ENCODE measurements at regions not wholly inside any gene's neighbourhood (a gene's known extent, or its start where the extent isn't known, plus 50 kb on each side); places are given as distances from the start of the nearest gene placed in this dataset.

DNA sequence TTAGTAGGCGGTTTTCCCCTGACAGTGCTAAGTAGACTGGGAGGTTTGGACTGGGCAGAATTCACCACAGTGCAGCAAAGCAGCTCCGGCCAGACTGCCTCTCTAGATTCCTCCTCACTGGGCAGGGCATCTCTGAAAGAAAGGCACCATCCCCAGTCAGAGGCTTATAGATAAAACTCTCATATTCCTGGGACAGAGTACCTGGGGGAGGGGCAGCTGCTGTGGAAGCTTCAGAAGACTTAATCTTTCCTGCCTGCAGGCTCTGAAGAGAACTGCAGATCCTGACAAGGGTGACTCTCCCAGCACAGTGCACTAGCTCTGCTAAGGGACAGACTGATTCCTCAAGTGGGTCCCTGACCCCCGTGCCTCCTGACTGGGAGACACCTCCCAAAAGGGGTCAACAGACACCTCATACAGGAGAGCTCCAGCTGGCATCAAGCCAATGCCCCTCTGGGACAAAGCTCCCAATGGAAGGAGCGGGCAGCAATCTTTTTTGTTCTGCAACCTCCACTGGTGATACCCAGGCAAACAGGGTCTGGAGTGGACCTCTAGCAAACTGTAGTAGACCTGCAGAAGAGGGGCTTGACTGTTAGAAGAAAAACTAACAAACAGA lies 266.8 kb upstream of the CRIM1 start:
- TF ChIP-seq, protein P1, sequence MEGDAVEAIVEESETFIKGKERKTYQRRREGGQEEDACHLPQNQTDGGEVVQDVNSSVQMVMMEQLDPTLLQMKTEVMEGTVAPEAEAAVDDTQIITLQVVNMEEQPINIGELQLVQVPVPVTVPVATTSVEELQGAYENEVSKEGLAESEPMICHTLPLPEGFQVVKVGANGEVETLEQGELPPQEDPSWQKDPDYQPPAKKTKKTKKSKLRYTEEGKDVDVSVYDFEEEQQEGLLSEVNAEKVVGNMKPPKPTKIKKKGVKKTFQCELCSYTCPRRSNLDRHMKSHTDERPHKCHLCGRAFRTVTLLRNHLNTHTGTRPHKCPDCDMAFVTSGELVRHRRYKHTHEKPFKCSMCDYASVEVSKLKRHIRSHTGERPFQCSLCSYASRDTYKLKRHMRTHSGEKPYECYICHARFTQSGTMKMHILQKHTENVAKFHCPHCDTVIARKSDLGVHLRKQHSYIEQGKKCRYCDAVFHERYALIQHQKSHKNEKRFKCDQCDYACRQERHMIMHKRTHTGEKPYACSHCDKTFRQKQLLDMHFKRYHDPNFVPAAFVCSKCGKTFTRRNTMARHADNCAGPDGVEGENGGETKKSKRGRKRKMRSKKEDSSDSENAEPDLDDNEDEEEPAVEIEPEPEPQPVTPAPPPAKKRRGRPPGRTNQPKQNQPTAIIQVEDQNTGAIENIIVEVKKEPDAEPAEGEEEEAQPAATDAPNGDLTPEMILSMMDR (IDR thresholded peaks at IDR 0.05; ENCODE audit: insufficient read depth, low read depth, low read length, missing control alignments) = no peak
- DNase-seq (ENCODE audit: low read depth) = no peak
- no peak overlapping the region for H3K4me3 ChIP-seq (ENCODE audit: low read length)

DNA sequence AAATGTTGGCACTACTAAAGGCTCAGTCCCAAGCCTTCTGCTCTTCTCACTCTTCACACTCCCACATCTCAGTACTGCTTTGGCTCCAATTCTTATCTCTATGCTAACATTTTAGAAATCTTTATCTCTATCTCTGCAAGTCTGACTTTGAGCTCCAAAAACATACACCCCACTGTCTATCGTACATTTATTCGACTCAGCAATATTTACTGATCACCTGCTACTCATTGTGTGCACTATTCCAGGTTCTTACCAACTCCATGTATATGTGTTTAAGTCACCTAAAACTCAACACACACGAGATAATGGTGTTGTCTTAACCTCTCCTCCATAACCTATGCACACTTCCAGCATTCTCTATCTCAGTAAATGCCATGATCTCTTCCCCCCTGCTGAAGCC lies 268.2 kb upstream of the CRIM1 start:
- TF ChIP-seq, protein P1 (IDR thresholded peaks at IDR 0.05; ENCODE audit: insufficient read depth, low read depth, low read length, missing control alignments) = no peak
- no peak for DNase-seq (ENCODE audit: low read depth)
- H3K4me3 ChIP-seq (ENCODE audit: low read length) = no peak overlapping the region

DNA sequence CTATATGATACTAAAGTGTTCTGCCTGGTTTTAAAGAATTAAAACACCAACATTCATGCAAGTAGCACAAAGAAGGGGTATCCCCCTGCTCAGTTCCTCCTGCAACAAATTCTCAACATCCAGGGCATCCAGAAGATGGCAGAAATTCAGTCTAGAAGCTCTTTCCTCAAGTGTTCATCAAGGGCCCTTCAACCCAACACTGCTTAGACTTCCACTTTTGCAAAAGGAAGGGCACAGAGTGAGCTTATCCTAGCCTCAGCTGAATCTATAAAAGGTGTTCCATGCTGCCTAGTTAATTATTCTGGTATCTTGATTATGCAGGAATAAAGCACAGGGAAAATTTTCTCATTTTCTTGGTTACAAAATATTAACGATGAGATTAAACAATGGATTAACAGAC lies 275.8 kb upstream of the CRIM1 start:
- no peak for DNase-seq (ENCODE audit: low read depth)
- TF ChIP-seq, protein P1 (IDR thresholded peaks at IDR 0.05; ENCODE audit: insufficient read depth, low read depth, low read length, missing control alignments) = no peak
- H3K4me3 ChIP-seq (ENCODE audit: low read length) = no peak overlapping the region

DNA sequence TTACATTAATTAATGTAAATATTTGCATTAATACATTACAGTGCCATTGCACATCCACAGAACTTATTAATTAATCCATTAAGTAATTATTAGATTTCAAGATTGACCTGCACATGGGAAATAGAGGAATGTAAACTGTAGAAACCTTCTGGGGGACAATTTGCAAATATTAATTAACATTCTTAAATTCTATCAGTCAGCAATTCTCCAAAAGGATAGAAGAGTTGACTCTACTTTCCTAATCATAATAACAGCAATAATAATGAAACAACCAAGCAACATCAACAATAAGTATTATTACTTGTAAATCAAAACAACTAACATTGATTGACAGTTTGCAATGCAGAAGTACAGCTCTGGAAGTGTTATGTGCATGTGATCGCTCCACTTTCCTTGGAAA lies 281.6 kb upstream of the CRIM1 start:
- TF ChIP-seq, protein P1 (IDR thresholded peaks at IDR 0.05; ENCODE audit: insufficient read depth, low read depth, low read length, missing control alignments) = no peak
- no peak overlapping the region for H3K4me3 ChIP-seq (ENCODE audit: low read length)
- no peak for DNase-seq (ENCODE audit: low read depth)

DNA sequence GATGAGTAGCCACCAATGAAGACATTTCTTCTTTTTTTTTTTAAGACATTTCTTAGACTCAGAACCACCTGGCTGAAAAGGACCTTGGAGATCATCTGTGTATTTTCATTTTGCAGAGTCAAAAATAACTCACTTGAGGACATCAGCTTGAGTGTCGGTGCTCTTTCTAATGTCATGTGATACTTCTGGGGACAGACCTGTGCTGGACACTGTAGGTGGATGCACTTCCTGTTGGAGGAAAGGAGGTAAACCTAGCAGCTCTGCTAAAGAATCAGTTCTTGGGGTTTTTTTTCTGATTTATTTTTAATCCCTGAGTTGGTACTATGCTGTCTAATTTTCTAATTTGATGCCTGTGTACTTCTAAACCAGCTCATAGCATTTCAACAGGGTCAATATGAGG lies 283.9 kb upstream of the CRIM1 start:
- H3K4me3 ChIP-seq (ENCODE audit: low read length) = no peak overlapping the region
- no peak for DNase-seq (ENCODE audit: low read depth)
- TF ChIP-seq, protein P1 (IDR thresholded peaks at IDR 0.05; ENCODE audit: insufficient read depth, low read depth, low read length, missing control alignments) = no peak

DNA sequence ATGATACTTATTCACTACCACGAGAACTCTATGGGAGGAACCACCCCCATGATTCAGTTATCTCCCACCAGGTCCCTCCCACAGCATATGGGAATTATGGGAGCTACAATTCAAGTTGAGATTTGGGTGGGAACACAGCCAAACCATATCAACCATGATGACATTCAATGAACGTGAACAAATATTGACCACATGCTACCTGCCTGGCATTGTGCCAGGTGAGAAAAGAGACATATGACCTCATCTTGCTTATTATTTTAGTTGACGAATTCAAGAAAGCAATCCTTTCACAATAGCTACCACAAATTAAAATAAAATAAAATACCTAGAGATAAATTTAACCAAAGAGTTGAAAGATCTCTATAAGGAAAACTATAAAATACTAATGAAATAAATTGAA lies 286.5 kb upstream of the CRIM1 start:
- DNase-seq (ENCODE audit: low read depth) = no peak
- no peak overlapping the region for H3K4me3 ChIP-seq (ENCODE audit: low read length)
- TF ChIP-seq, protein P1 (IDR thresholded peaks at IDR 0.05; ENCODE audit: insufficient read depth, low read depth, low read length, missing control alignments) = no peak

DNA sequence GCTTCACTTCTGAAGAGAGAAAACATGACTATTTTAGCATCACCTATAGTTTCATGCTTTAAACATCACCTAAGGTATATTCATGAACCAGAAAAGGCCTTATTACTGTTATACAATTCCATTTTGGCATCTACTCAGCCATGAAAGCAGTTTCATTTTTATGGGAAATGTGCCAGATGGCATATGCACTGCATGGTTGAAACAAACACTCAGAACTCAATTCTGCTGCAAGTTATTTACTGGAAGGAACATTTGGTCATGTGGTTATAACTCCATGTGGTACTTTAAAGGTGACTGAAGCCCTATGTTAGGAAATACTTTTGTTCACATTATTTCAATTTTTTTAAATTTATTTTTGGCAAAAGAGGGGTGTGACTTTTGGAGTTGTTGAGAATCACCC lies 287.5 kb upstream of the CRIM1 start:
- H3K4me3 ChIP-seq (ENCODE audit: low read length) = no peak overlapping the region
- DNase-seq (ENCODE audit: low read depth) = no peak
- TF ChIP-seq, protein P1 (IDR thresholded peaks at IDR 0.05; ENCODE audit: insufficient read depth, low read depth, low read length, missing control alignments) = no peak
